Colon (tissue), 2 donors: ENCODE measurements at regions not wholly inside any gene's neighbourhood (a gene's known extent, or its start where the extent isn't known, plus 50 kb on each side); places are given as distances from the start of the nearest gene placed in this dataset.

Experiments used
- FAIRE-seq: peaks from 2 replicates; lab custom pipeline; 2012; peaks lifted over from hg19 to GRCh38; lab: Jason Lieb, UNC
- donor health status: control.
- donor health status: control.

DNA sequence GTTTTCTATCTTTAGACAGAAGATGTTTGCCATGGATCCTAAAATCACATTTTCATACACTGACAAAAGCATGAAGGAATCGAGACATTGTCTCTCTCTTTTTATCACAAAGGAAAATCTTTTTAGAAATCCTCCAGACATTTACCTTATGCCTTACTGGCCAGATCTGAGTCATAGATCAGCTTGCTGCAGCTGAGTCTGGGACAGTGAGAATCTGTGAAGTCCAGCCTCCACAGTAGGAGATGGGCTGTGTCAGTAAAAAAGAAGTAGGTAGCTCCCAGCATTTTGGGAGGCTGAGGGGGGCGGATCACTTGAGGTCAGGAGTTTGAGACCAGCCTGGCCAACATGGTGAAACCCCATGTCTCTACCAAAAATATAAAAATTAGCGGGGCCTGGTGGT, 333.4 kb upstream of the ZNF462 start:
- no peak for FAIRE-seq

DNA sequence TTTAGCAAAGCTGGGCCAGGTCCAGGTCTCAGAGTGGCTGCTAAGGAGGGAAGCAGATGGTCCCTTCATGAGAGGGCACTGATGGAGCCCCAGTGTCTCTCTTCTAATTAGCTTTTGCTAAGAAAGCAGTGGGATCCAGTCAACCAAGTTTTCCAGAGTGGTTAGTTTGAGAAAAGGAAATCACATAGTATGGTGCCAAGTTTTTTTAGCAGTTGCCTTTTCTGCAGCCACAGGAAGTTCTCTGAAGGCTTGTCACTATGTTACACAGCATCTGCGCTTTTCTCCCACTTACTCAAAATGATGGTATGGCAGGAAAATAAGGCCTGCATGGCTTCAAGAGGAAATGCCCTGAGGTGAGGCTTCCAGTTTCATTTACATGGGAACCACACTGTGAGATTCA, 331.5 kb upstream of the ZNF462 start:
- no peak for FAIRE-seq

DNA sequence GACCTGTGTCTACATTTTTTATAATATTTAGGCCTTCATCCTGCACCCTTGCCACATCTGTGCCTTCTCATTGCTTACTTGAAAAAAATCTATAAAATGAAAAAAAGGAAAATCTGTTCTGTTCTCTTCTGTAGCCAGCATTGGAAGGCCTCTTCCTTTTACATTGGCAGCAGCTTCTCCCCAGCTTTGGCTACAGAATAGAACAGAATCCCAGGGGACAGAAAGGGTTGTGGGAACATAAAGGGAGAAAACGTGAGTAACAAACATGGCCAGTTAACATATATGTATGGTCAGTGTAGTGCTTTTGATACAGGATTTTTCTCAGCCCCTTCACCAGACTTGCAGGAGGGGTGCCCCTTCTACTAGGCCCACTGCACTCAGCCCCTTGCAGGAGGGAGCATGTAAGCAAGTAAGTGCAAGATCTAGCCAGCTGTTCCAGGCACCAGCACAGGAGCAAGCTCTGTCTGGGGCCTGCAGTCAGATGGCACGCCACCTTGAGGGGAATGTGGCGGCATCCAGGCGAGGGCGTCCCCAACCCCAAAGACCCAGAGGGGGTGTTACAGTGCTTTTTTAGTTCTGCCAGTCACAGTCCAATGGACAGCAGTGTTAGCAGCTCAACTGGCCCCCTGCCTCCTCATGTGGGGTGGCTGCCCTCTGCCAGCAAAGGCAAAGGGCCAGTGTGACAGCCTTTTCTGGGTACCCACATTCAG, 330.5 kb upstream of the ZNF462 start:
- no peak for FAIRE-seq

DNA sequence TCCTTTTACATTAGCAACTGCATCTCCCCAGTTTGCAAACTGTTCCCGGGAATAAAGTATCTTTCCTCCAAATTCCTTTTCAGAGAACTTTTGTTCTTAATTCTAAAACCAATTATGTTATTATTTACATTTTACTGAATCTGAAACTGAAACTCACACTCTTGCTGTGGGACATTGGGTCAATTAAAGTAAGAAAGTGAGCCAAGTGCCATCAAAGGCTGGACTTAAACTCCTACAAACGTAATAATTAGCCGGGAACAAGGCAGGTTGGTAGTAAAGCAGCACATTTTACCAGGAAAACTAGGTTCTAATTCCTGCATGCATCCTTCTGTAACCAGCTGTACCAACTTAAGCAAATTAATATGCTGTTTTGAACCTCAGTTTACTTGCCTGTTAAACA, 328.2 kb upstream of the ZNF462 start:
- no peak for FAIRE-seq

- no peak for FAIRE-seq
Measured at GRCh38 chr9:106535439-106535838, 327.5 kb upstream of the ZNF462 start.

DNA sequence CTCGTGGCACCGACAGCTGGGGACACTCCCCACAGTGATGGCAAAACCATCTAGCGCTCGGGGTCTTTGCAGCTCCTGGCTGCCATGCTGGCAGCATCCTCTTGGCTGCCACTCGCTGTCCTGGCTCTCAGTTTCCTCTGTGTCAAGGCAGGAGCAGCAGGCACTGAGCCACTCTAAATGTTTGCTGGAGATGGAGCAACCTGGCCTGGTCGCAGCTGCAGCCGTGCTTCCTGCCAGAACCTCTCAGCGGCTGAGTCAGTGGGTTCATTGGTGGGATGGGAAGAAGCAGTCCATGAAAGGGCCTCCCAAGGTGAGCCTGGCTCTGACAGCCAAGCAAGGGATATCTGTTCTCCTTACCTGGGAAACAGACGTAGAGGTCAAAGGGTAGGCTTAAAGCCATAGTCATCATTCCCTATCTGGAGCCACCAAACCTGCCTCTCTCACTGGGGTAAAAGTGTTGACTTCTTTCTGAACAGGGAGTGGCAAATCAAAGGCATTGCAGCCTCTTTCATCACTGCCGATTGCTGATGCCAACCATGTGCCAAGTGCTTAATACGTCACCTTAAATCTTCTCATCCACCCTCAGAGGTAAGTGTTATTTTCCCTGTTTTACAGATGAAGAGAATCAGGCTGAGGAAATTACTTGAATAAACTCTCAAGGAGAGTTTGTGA, 304.8 kb upstream of the ZNF462 start:
- no peak for FAIRE-seq

- no peak for FAIRE-seq
Measured at GRCh38 chr9:106560540-106560939, 302.4 kb upstream of the ZNF462 start.

- FAIRE-seq: no peak
Measured at GRCh38 chr9:106575823-106576222, 287.1 kb upstream of the ZNF462 start.

- FAIRE-seq: no peak
Measured at GRCh38 chr9:106576232-106576760, 286.7 kb upstream of the ZNF462 start.

DNA sequence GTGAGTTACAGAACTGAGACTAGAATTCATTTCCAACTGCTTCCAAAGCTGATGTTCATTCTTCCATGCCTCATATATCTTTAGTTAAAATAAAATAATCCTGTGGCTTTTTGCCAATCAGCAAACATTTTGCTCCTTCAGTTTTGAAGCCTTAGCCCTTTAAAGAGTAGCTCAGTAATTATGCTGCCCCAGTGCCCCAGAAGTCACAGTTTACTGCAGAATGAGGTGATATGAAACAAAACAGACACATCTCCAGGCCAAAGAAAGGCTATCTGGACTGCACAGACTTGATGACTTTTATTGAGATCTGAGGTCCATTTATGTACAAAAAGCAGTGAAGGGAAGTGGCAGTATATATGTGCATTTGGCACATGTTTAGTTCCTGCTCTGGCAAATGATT, 285.8 kb upstream of the ZNF462 start:
- no peak for FAIRE-seq

GRCh38 chr9:106580546-106580945, 282.4 kb upstream of the ZNF462 start:
- no peak for FAIRE-seq

DNA sequence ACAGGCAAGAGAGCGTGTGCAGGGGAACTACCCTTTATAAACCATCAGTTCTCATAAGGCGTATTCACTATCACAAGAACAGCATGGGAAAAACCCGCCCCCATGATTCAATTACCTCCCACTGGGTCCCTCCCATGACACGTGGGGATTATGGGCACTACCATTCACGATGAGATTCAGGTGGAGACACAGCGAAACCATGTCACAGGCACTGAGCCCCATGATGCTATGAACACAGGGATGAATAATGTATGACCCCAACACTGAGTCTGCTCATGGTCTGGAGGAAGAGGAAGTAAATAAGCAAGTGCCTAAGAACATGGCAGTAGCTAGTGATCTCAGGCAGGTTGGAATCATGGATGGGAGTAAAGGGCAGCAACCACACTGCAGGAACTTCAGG, 281.0 kb upstream of the ZNF462 start:
- no peak for FAIRE-seq

DNA sequence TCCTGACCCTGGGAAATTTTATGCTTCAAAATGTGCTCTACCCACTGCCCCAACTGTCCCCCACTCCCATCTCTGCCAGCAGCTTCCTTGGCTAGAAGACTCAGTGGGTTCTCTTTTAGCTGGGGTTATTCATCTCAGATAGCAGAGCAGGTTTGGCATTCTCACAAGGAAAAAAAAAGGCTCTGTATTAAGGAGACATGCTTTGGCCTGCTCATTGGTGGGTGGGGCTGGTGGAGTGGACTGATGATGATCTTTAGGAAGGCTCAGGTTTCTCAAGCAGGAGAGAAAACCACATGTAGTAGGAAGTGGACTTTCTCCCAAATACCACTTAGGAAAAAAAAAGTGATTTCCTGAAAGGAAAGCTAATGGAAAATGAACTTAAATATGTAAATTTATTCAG, 279.2 kb upstream of the ZNF462 start:
- FAIRE-seq: no peak

GRCh38 chr9:106587042-106587441, 275.9 kb upstream of the ZNF462 start:
- FAIRE-seq: no peak

DNA sequence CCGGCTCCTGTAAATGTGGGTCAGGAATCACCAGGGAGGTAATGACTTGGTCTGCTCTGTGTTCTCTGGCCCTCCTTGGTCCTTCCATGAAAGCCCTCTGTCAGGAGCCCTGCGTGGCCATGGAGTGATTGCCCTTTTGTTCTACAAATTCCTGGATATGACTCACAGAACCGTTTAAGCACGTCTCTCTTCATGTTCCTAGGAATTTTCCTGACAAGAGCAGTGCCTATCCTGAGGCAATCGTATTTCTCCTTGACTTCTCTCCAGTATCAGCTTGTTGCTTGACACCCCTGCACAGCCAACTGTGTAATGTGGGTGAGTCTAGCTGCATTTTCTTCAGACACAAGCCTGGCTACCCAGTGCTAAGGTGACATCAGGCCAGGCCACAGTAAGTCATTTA, 274.3 kb upstream of the ZNF462 start:
- no peak for FAIRE-seq

- no peak for FAIRE-seq
Measured at GRCh38 chr9:106590759-106591505, 272.0 kb upstream of the ZNF462 start.

DNA sequence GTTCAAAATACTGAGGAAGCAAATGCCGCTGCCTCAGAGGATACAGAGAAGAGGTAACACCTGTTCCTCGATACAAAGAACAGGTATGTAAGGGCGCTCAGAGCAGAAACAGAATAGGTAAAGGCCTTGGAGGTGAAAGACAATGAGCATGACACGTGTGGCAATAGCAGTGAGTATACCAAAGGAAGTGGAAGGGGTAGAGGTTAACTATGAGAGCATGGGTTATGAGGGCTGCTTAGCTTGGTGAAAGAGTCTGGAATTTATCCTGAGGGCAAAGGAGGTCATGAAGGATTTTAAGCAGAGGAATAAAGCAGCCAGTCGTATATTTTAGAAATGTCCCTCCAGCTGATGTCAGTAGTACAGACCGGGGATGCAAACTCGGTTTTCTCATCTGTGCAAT, 269.8 kb upstream of the ZNF462 start:
- FAIRE-seq: no peak

GRCh38 chr9:106596984-106597383, 266.0 kb upstream of the ZNF462 start:
- no peak for FAIRE-seq

DNA sequence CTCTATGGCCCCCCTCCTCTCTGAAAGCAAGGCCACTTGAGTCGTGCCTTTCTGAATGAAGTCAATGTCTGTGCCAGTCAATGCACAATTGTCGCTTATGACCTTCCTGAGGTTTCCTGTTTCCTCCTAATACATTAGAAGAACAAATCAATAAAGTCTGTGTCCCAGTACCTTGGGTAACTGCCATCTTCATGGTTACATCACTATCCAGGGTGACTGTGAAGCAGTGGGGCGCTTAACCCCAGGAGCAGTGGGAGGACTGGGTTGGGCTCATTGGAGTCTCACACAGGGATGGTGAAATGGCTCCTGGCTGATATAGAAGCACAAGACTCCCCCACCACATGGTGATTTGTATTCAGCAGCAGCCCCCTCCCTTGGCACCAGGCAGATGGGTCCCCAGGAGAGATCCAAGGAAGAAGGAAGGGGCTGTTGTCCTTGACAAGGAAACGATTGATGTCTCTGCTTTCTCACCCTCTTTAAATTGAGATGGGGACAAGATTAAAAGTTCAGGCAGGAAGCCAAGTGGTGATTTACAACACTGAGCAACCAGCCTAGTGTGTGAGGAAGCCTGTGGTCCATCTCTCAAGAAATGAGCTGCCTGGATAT, 261.9 kb upstream of the ZNF462 start:
- no peak for FAIRE-seq

GRCh38 chr9:106602344-106602743, 260.6 kb upstream of the ZNF462 start:
- FAIRE-seq: no peak

GRCh38 chr9:106613250-106613737, 249.7 kb upstream of the ZNF462 start:
- FAIRE-seq: no peak

DNA sequence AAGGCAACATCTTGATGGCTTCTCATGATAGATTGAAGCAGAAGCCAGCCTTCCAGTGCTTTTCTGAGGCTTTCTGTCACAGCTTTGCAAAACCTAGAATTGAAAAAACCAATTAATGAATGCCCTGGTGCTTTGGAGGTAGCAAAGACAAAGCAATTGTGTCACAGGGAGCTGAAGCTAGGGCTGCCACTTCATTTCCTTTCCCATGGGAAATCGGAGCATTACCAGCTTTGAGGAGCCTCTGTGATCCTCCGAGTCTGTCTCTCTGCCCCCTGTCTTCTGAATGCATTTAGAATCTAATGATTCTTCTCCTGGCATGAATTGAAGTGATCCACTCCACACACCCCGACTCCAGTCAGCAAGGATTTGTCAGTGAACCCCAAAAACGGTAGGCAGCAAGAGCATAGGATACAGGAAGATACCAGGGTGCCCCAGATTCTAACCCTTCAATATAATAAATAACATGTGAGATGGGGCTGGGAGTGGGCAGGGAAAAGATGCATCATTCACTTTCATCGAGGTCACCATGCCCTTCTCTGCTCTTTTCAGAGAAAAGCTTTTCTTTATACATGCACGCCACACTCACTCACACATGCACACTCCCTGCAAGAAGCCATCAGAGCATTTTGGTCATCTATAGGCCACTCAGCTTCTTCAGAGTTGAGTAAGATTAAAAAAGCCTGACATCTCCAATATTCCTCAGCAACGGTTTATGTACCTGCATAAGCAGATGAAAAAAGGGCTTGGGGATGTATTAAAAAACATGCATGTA, 247.7 kb upstream of the ZNF462 start:
- FAIRE-seq: no peak
